ENCODE measurements at regions not wholly inside any gene's neighbourhood (a gene's known extent, or its start where the extent isn't known, plus 50 kb on each side); places are given as distances from the start of the nearest gene placed in this dataset.

DNA sequence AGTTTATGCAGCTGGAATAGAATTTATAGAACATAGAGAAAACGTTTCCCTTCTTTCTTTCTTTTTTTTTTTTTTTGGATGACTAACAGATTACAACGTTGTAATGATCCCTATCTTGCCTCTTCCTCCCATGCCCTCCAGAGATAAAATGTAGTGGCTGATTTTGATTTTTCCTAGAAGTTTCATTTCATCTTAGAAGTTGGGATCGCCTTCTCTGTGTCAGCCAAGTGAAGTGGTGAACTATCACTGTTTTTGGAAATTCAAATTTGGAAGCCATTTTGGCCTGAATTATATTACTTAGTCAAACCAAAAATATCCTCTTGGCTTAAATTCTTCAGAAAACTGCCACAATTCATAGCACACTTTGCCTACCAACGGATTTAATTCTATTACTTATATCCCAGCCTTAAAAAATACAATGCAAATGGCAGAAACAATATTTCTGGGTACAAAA lies 1025.5 kb upstream of the NR2F2 start:
- TF ChIP-seq, protein P1, sequence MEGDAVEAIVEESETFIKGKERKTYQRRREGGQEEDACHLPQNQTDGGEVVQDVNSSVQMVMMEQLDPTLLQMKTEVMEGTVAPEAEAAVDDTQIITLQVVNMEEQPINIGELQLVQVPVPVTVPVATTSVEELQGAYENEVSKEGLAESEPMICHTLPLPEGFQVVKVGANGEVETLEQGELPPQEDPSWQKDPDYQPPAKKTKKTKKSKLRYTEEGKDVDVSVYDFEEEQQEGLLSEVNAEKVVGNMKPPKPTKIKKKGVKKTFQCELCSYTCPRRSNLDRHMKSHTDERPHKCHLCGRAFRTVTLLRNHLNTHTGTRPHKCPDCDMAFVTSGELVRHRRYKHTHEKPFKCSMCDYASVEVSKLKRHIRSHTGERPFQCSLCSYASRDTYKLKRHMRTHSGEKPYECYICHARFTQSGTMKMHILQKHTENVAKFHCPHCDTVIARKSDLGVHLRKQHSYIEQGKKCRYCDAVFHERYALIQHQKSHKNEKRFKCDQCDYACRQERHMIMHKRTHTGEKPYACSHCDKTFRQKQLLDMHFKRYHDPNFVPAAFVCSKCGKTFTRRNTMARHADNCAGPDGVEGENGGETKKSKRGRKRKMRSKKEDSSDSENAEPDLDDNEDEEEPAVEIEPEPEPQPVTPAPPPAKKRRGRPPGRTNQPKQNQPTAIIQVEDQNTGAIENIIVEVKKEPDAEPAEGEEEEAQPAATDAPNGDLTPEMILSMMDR (IDR thresholded peaks at IDR 0.05) = no peak

DNA sequence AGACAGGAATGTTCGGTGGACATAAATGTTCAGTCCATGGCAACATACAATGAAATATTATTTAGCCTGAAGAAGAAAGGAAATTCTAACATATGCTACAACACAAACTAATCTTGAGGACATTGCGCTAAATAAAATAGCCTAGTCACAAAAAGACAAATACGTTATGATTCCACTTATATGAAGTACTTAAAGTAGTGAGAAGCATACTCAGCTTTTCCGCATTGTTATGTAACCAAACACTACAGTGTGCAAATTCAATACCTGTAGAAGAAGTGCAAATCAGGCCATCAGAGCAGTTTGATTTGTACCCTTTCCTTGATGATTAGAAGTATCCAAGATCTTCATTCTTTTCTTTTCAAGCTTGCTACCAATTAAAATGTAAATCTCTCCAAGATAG lies 1023.4 kb upstream of the NR2F2 start:
- TF ChIP-seq, protein P1 (IDR thresholded peaks at IDR 0.05) = no peak

DNA sequence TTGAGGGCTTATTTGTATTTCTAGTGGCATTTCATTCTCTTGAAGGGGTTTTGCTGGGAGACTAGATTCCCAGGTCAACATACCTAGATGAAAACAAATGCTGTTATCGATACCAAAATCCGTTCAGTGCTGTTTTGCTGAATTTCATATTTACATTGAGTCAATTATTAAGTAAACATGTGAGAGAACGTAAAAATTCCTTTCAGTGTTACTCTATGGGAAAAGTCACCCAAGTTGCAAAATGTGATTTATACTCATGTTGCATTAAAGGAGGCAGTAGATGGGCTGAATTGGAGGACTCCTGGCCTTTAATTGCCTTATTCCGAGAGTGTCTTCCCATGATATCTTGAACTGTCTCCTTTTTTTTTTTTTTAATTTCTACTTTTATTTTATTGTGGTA lies 1011.3 kb upstream of the NR2F2 start:
- TF ChIP-seq, protein P1 (IDR thresholded peaks at IDR 0.05) = no peak

DNA sequence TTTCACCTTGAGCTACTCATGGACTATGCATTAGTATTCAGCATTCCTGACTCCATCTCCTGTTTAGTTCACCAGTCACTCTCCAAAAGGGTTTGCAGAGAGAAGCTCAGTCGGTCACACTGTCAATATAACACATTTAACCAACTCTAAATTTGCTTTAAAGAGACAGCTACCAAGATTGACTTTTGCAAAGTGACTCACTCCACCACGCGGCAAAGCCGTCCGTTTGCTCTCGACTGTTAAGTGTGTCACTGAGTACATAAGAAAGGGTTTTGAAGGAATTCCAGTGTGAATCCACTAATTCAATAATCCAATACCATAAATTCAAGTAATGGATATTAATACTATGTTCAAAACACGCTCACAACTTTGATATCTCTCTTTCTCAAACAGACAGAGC lies 1006.7 kb upstream of the NR2F2 start:
- TF ChIP-seq, protein P1 (IDR thresholded peaks at IDR 0.05) = no peak

DNA sequence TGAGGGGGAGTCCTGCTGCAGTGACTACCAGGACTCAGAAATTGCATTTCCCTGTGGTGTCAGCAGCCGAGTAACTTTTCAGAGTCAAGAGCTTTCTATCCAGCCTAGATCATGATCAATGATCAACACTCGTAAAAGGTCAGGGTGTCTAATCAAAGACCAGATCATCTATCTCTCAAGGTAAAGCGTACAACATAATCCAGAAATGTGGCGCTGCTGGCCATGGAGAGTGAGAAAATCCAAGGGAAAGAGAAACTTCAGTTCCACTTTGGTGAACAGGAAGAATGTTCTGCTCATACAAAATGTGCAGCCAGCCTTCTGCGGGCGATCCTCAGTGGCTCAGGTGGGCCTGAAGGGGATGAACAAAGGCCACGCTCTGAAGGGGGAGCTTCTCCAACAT lies 1005.8 kb upstream of the NR2F2 start:
- TF ChIP-seq, protein P1 (IDR thresholded peaks at IDR 0.05) = no peak

DNA sequence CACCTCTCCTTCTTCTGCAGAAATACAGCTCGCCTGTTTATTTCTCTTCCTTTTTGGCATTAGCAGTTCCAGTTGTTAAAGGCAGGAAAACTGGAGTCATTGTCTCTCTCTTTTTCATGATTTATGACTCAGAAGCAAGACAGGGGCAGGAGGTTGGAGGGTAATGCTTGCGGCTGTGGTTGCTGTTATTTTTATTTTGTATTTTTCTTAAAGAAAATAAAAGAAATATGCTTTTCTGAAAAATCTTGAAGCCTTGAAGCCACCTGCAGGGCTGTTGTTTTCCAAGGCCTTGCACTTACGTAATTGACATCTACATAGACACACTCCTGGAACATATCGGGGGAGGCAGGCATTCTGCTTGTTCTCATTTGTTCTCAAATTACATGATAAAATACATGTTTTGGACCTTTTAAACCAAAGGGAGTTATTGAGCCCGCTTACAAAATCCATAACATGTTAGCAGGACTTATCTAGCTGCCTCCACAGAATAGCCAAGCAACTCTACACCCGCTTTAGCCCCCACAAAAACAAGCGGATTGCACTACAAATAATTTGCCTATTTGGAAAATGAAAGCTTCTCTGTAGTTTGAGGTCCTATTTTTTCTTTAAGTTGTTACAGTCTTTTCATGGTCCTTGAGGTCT lies 1004.6 kb upstream of the NR2F2 start:
- TF ChIP-seq, protein P1 (IDR thresholded peaks at IDR 0.05) = no peak

DNA sequence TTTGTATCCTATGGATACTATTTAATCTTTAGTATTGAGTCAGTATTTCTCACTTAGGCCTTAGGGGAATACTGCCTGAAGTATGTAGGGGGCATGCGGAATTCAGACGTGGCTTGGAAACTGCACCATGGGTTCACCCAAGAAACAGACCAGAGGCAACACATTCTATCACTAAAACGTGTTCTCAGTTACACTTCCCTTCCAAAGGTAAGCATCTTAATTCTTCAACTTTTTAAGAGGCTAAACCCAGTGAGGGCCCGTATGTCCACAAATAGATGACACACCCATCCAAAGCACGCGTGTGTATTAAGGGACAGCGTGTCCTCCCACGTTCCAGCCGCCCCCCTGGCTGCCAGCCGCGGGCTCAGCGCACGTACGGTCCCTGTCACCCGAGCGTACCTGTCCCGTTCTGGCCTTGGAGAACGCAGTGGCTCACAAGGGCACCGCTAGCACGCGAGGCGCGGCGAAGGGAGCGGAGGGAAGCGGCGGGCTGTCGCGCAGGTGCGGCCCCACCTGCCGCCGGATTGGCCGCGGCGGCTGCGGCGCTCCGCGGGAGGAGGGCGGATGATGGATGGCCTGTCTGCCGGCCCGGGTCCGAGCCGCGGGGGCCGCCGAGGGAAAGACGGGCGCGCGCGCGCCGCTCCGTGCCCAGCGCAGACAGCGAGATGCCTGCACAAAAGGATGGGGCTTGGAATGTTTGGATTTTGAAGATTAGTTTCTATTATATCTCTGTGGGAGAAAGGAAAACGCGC lies 1003.9 kb upstream of the NR2F2 start:
- TF ChIP-seq, protein P1 (IDR thresholded peaks at IDR 0.05) = no peak
